ENCODE measurements at regions not wholly inside any gene's neighbourhood (a gene's known extent, or its start where the extent isn't known, plus 50 kb on each side); places are given as distances from the start of the nearest gene placed in this dataset.
"Not testable (repeated sequence)": the region's sequence is repeated elsewhere in the genome, so short reads cannot be mapped to it uniquely, and the experiment has no call there.

- Mint-ChIP-seq H3K27ac (no peak overlapping the region), H3K27me3 (ENCODE audit: low read depth, poor library complexity) (no peaks in the 10 kb centered on the region), H3K4me3 (no peak overlapping the region), H3K36me3 (ENCODE audit: low read depth) (peaks cover 18% of the 10 kb centered on the region), H3K4me1 (peaks cover 19% of the 10 kb centered on the region), H3K9me3 (no peaks in the 10 kb centered on the region)
- TF ChIP-seq, protein P1, sequence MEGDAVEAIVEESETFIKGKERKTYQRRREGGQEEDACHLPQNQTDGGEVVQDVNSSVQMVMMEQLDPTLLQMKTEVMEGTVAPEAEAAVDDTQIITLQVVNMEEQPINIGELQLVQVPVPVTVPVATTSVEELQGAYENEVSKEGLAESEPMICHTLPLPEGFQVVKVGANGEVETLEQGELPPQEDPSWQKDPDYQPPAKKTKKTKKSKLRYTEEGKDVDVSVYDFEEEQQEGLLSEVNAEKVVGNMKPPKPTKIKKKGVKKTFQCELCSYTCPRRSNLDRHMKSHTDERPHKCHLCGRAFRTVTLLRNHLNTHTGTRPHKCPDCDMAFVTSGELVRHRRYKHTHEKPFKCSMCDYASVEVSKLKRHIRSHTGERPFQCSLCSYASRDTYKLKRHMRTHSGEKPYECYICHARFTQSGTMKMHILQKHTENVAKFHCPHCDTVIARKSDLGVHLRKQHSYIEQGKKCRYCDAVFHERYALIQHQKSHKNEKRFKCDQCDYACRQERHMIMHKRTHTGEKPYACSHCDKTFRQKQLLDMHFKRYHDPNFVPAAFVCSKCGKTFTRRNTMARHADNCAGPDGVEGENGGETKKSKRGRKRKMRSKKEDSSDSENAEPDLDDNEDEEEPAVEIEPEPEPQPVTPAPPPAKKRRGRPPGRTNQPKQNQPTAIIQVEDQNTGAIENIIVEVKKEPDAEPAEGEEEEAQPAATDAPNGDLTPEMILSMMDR (IDR thresholded peaks at IDR 0.05): no peak
- DNase-seq: no peak
Measured at GRCh38 chr16:51231702-51232101, 80.6 kb upstream of the SALL1 start.

DNA sequence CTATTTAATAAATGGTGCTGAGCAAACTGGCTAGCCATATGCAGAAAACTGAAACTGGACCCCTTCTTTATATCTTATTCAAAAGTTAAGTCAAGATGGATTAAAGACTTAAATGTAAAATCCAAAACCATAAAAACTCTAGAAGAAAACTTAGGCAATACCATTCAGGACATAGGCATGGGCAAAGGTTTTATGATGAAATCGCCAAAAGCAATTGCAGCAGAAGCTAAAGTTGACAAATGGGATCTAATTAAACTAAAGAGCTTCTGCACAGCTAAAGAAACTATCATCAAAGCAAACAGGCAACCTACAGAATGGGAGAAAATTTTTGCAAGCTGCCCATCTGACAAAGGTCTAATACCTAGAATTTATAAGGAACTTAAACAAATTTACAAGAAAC lies 79.0 kb upstream of the SALL1 start:
- H3K27ac Mint-ChIP-seq; H3K4me3 Mint-ChIP-seq; H3K9me3 Mint-ChIP-seq; H3K27me3 Mint-ChIP-seq (ENCODE audit: low read depth, poor library complexity); DNase-seq: not testable (repeated sequence)
- Mint-ChIP-seq H3K4me1 (peaks cover 14% of the 10 kb centered on the region), H3K36me3 (ENCODE audit: low read depth) (peaks cover 23% of the 10 kb centered on the region)

GRCh38 chr16:51228097-51228659 lies 77.1 kb upstream of the SALL1 start:
- no peak overlapping the region for H3K4me3 Mint-ChIP-seq
- no peak overlapping the region for H3K27ac Mint-ChIP-seq
- H3K9me3 Mint-ChIP-seq: no peaks in the 10 kb centered on the region
- H3K27me3 Mint-ChIP-seq (ENCODE audit: low read depth, poor library complexity): no peaks in the 10 kb centered on the region
- peaks cover 23% of the 10 kb centered on the region for H3K36me3 Mint-ChIP-seq (ENCODE audit: low read depth)
- H3K4me1 Mint-ChIP-seq: peaks cover 21% of the 10 kb centered on the region
- DNase-seq: no peak
- TF ChIP-seq, protein P1 (IDR thresholded peaks at IDR 0.05): no peak

DNA sequence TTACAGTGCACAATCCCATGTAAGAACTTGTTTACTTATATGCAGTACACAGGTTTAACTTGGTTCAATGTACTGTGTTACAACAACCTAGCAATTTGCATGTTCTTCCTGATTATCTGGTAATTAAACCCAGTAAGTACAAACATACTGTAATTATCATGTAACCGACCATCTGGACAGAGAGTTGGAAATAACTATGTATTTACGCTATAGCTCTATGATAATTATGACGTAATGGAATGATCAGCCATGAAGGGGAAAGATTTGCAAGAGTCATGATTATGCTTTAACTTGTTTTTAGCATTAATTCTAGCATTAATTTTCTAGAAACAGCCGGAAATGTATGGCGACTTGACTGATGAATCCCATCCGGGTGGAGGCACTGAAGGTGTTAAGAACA lies 74.8 kb upstream of the SALL1 start:
- peaks cover 25% of the 10 kb centered on the region for H3K4me1 Mint-ChIP-seq
- no peak overlapping the region for H3K27ac Mint-ChIP-seq
- H3K9me3 Mint-ChIP-seq: peaks cover 6% of the 10 kb centered on the region
- H3K36me3 Mint-ChIP-seq (ENCODE audit: low read depth): peaks cover 30% of the 10 kb centered on the region
- H3K4me3 Mint-ChIP-seq: no peak overlapping the region
- TF ChIP-seq, protein P1 (IDR thresholded peaks at IDR 0.05): no peak
- no peak for DNase-seq
- no peaks in the 10 kb centered on the region for H3K27me3 Mint-ChIP-seq (ENCODE audit: low read depth, poor library complexity)

DNA sequence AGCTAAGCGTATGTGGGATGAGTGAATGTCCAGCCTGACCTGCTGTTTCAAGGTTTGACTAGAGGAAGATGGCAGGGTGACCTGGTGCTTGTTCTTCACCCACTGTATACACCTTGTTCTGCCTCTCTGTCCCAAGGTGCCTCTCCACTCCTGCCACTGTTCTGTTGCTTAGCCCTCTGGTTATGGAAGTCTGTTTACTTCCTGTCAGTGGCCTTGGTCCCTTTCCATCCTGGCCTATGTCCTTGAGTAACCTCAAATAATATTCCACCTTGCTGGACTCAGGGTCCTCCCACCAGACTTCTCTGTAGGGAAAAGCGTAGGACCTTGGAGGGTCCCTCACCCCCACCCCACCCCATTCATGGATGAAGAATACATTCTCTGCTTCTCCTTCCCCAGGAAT lies 73.2 kb upstream of the SALL1 start:
- Mint-ChIP-seq H3K27ac (no peak overlapping the region), H3K27me3 (ENCODE audit: low read depth, poor library complexity) (no peaks in the 10 kb centered on the region), H3K4me1 (peaks cover 25% of the 10 kb centered on the region), H3K36me3 (ENCODE audit: low read depth) (peaks cover 31% of the 10 kb centered on the region), H3K9me3 (peaks cover 18% of the 10 kb centered on the region), H3K4me3 (no peak overlapping the region)
- TF ChIP-seq, protein P1 (IDR thresholded peaks at IDR 0.05): no peak
- no peak for DNase-seq

DNA sequence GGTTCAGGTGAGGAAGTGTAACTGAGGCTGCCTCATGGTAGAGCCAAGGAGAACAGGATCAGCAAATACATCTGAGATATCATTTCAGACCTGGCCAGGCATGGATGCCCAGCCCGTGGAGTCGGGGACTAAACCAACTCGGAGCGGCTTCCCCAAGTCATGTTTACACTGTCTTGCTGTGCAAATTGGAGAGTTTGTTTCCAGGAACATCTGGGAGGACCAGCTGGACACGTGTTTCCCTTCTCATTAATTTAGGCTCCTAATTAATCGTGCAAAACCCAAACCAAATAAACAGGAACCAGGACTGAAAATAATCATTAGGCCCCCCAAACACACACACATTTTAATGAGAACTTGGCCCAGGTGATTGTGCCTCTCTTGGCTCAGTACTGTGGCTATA lies 70.9 kb upstream of the SALL1 start:
- peaks cover 25% of the 10 kb centered on the region for H3K4me1 Mint-ChIP-seq
- H3K9me3 Mint-ChIP-seq: peaks cover 37% of the 10 kb centered on the region

More for the DNA sequence above, 70.9 kb upstream of the SALL1 start:
- Mint-ChIP-seq H3K4me3 (no peak overlapping the region), H3K27me3 (ENCODE audit: low read depth, poor library complexity) (no peaks in the 10 kb centered on the region), H3K27ac (peak overlapping the region; percentile 22), H3K36me3 (ENCODE audit: low read depth) (peaks cover 43% of the 10 kb centered on the region)
- TF ChIP-seq, protein P1 (IDR thresholded peaks at IDR 0.05): no peak
- DNase-seq: no peak
